HCT116 (cell line): ENCODE measurements at regions not wholly inside any gene's neighbourhood (a gene's known extent, or its start where the extent isn't known, plus 50 kb on each side); places are given as distances from the start of the nearest gene placed in this dataset.

Experiments used
- ATAC-seq: fragments of 200-7000 bp; cut with Tn5 transposase; 2 replicates; pipeline ENCODE4 v1.9.1; 2020; ENCODE audit warnings: mild to moderate bottlenecking, moderate library complexity
- BruUV-seq: library from RNA; stranded (reverse); fragments of 400-500 nt; replicated peaks from 2 replicates; lab custom pipeline; 2021; lab: Mats Ljungman, UMichigan
- CTCF ChIA-PET: fragments of 300-600 bp; sonication (Branson Sonifier 250); formaldehyde crosslinking; loops from one replicate; lab custom pipeline; 2021; ENCODE audit warnings: antibody characterized with exemption; lab: Charles Lee
- POLR2A ChIA-PET: fragments of 300-600, 350-600 bp; sonication (Branson Sonifier 250); formaldehyde crosslinking; loops from one replicate; lab custom pipeline; 2021; ENCODE audit warnings: antibody characterized with exemption; lab: Charles Lee
- RAD21 ChIA-PET, 2 experiments: fragments of 300-600 bp; sonication (Branson Sonifier 250); formaldehyde crosslinking; loops; one replicate each; lab custom pipeline; 2023; ENCODE audit warnings: low total read pairs in 2 of 2; ENCODE audit not compliant: uncharacterized antibody in 2 of 2, unreplicated experiment in 2 of 2, low non-redundant PET in 1 of 2; lab: Charles Lee
- DNase-seq: peaks from one replicate; pipeline ENCODE4 v3.0.0-alpha.2; 2010; ENCODE audit warnings: low read depth, low spot score
- H2AFZ ChIP-seq: fragments of 200-600 bp; shearing (Covaris generic), sonication (generic); 2 replicates; pipeline ENCODE4 v1.6.1; 2017; ENCODE audit warnings: low read depth, mixed run types, mixed read lengths, antibody characterized with exemption, low read length; ENCODE audit not compliant: poor library complexity, severe bottlenecking
- H3K27ac ChIP-seq: 2 replicates; pipeline ENCODE4 v1.5.1; 2012; ENCODE audit warnings: low read depth, low read length
- H3K27me3 ChIP-seq: fragments of 200-600 bp; sonication (generic); 2 replicates; pipeline ENCODE4 v1.6.1; 2016; ENCODE audit warnings: mixed run types, low read length, mixed read lengths; ENCODE audit not compliant: insufficient read depth
- H3K36me3 ChIP-seq, 2 experiments: fragments of 200-500 bp in 1 of 2; fragments of 200-600 bp in 1 of 2; sonication (Bioruptor generic) in 1 of 2; sonication (generic) in 1 of 2; 2 replicates each; pipeline versions ENCODE4 v1.5.1 to v1.6.1; 2014 to 2016; ENCODE audit warnings: low read length in 2 of 2, inconsistent platforms in 1 of 2, mixed read lengths in 1 of 2, mixed run types in 1 of 2; ENCODE audit not compliant: insufficient read depth in 2 of 2, control insufficient read depth in 1 of 2
- H3K4me1 ChIP-seq, 2 experiments: fragments of 200-600 bp in 1 of 2; sonication (generic) in 1 of 2; 2 replicates each; pipeline versions ENCODE4 v1.5.1 to v1.6.1; 2012 to 2017; ENCODE audit warnings: low read length in 2 of 2, inconsistent platforms in 1 of 2, mild to moderate bottlenecking in 1 of 2, mixed read lengths in 1 of 2, mixed run types in 1 of 2, moderate library complexity in 1 of 2; ENCODE audit not compliant: insufficient read depth in 2 of 2, control insufficient read depth in 1 of 2
- H3K4me2 ChIP-seq: fragments of 200-600 bp; sonication (generic); 2 replicates; pipeline ENCODE4 v1.6.1; 2017; ENCODE audit warnings: mixed run types, low read length, mixed read lengths
- H3K4me3 ChIP-seq, 2 experiments: fragments of 200-600 bp in 1 of 2; sonication (generic) in 1 of 2; replicated peaks in 1 of 2; 2 replicates each; pipeline ENCODE4 v1.5.1; 2011 to 2016; ENCODE audit warnings: low read length in 2 of 2, control low read depth in 1 of 2, low read depth in 1 of 2, mild to moderate bottlenecking in 1 of 2, mixed read lengths in 1 of 2, mixed run types in 1 of 2
- H3K79me2 ChIP-seq: fragments of 200-600 bp; sonication (generic); 2 replicates; pipeline ENCODE4 v1.6.1; 2017; ENCODE audit warnings: mild to moderate bottlenecking, mixed run types, low read length, moderate library complexity, mixed read lengths; ENCODE audit not compliant: insufficient read depth
- H3K9ac ChIP-seq: fragments of 200-600 bp; sonication (generic); 2 replicates; pipeline ENCODE4 v1.6.1; 2016; ENCODE audit warnings: low read length, mixed read lengths
- H3K9me2 ChIP-seq: fragments of 200-600 bp; sonication (generic), shearing (Covaris generic); 2 replicates; pipeline ENCODE4 v1.6.1; 2017; ENCODE audit warnings: mixed run types, mild to moderate bottlenecking, moderate library complexity; ENCODE audit not compliant: insufficient read depth
- H3K9me3 ChIP-seq, 2 experiments: fragments of 200-500 bp in 1 of 2; fragments of 200-600 bp in 1 of 2; sonication (Bioruptor generic) in 1 of 2; sonication (generic) in 1 of 2; 2 replicates each; pipeline ENCODE4 v1.6.1; 2014 to 2017; ENCODE audit warnings: low read length in 2 of 2, mixed read lengths in 2 of 2, inconsistent platforms in 1 of 2, low read depth in 1 of 2, mild to moderate bottlenecking in 1 of 2, mixed run types in 1 of 2, moderate library complexity in 1 of 2; ENCODE audit not compliant: control insufficient read depth in 1 of 2, insufficient read depth in 1 of 2
- H4K20me1 ChIP-seq: fragments of 200-600 bp; sonication (generic), shearing (Covaris generic); 2 replicates; pipeline ENCODE4 v1.6.1; 2017; ENCODE audit warnings: mixed run types, mild to moderate bottlenecking, moderate library complexity; ENCODE audit not compliant: insufficient read depth
- EGR1 ChIP-seq: IDR thresholded peaks from 2 replicates; pipeline ENCODE4 v1.6.1; 2012; ENCODE audit warnings: low read depth
- ELF1 ChIP-seq: IDR thresholded peaks from 2 replicates; pipeline ENCODE4 v1.6.1; 2012; ENCODE audit warnings: low read depth, borderline replicate concordance
- SRF ChIP-seq: IDR thresholded peaks from 2 replicates; pipeline ENCODE4 v1.6.1; 2012; ENCODE audit warnings: low read depth
- TCF7L2 ChIP-seq: IDR thresholded peaks from 2 replicates; pipeline ENCODE4 v1.7.0; 2011; ENCODE audit warnings: borderline replicate concordance, inconsistent platforms; ENCODE audit not compliant: insufficient read depth, insufficient read length; ENCODE audit errors: extremely low read depth
- ZNF274 ChIP-seq: fragments of 200-500 bp; sonication (Bioruptor generic); IDR thresholded peaks from 2 replicates; pipeline ENCODE4 v1.6.1; 2014; ENCODE audit warnings: mild to moderate bottlenecking, low read depth, low read length, inconsistent platforms
- intact Hi-C: fragments of 100-400 bp; cut with micrococcal nuclease; formaldehyde crosslinking; loops from 2 replicates; pipeline ENCODE4 v1.10.0; 2022
- TF ChIP-seq, protein P1 (sequence below), 3 experiments: fragments of 200-600 bp in 1 of 3; sonication (generic) in 1 of 3; IDR thresholded peaks in 2 of 3; conservative IDR thresholded peaks in 1 of 3; 2 replicates each; pipeline ENCODE4 v1.5.1; 2012 to 2017; ENCODE audit warnings: low read depth in 2 of 3, low read length in 2 of 3, antibody characterized with exemption in 1 of 3, borderline replicate concordance in 1 of 3, control low read depth in 1 of 3, mild to moderate bottlenecking in 1 of 3, mixed read lengths in 1 of 3, mixed run types in 1 of 3, moderate library complexity in 1 of 3; ENCODE audit not compliant: insufficient read depth in 1 of 3
- TF ChIP-seq, protein P2 (sequence below): IDR thresholded peaks from 2 replicates; pipeline ENCODE4 v1.6.1; 2012
- TF ChIP-seq, protein P3 (sequence below): IDR thresholded peaks from 2 replicates; pipeline ENCODE4 v1.6.1; 2012; ENCODE audit warnings: low read depth
- TF ChIP-seq, protein P4 (sequence below): IDR thresholded peaks from 2 replicates; pipeline ENCODE4 v1.6.1; 2011; ENCODE audit warnings: mild to moderate bottlenecking, low read length, moderate library complexity; ENCODE audit not compliant: insufficient replicate concordance; ENCODE audit errors: extremely low read depth

DNA sequence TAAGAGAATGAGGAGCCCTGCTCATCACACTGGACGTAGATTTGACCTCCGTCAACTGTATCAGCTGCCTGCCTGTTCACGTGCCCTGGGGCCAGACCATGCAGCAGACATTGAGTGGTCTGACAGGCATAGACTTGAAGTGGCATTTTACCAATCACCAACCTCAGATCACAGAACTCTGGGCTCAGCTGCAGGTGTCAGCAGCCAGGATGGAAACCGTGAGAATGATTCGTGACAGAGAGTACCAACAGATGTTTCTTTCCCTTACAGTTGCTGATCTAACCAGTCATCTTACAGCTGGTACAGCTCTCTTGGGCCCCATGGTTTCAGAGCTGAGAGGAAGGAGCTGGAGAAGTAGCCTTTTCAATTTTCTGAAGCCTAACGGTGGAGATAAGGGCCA lies 148.9 kb downstream of the EN1 start:
- no peaks in the 10 kb centered on the region for H4K20me1 ChIP-seq
- TF ChIP-seq, protein P1, sequence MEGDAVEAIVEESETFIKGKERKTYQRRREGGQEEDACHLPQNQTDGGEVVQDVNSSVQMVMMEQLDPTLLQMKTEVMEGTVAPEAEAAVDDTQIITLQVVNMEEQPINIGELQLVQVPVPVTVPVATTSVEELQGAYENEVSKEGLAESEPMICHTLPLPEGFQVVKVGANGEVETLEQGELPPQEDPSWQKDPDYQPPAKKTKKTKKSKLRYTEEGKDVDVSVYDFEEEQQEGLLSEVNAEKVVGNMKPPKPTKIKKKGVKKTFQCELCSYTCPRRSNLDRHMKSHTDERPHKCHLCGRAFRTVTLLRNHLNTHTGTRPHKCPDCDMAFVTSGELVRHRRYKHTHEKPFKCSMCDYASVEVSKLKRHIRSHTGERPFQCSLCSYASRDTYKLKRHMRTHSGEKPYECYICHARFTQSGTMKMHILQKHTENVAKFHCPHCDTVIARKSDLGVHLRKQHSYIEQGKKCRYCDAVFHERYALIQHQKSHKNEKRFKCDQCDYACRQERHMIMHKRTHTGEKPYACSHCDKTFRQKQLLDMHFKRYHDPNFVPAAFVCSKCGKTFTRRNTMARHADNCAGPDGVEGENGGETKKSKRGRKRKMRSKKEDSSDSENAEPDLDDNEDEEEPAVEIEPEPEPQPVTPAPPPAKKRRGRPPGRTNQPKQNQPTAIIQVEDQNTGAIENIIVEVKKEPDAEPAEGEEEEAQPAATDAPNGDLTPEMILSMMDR (IDR thresholded peaks at IDR 0.05 in 2 of 3, conservative IDR thresholded peaks at IDR 0.05 in 1 of 3; ENCODE audit: borderline replicate concordance in 1 of 3, insufficient read depth in 1 of 3, low read depth in 2 of 3, low read length in 2 of 3) = no peak
- TF ChIP-seq, protein P2, sequence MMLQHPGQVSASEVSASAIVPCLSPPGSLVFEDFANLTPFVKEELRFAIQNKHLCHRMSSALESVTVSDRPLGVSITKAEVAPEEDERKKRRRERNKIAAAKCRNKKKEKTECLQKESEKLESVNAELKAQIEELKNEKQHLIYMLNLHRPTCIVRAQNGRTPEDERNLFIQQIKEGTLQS = no peak
- TF ChIP-seq TCF7L2 (no peak), ZNF274 (no peak), SRF (no peak), ELF1 (no peak), EGR1 (no peak)
- TF ChIP-seq, protein P3, sequence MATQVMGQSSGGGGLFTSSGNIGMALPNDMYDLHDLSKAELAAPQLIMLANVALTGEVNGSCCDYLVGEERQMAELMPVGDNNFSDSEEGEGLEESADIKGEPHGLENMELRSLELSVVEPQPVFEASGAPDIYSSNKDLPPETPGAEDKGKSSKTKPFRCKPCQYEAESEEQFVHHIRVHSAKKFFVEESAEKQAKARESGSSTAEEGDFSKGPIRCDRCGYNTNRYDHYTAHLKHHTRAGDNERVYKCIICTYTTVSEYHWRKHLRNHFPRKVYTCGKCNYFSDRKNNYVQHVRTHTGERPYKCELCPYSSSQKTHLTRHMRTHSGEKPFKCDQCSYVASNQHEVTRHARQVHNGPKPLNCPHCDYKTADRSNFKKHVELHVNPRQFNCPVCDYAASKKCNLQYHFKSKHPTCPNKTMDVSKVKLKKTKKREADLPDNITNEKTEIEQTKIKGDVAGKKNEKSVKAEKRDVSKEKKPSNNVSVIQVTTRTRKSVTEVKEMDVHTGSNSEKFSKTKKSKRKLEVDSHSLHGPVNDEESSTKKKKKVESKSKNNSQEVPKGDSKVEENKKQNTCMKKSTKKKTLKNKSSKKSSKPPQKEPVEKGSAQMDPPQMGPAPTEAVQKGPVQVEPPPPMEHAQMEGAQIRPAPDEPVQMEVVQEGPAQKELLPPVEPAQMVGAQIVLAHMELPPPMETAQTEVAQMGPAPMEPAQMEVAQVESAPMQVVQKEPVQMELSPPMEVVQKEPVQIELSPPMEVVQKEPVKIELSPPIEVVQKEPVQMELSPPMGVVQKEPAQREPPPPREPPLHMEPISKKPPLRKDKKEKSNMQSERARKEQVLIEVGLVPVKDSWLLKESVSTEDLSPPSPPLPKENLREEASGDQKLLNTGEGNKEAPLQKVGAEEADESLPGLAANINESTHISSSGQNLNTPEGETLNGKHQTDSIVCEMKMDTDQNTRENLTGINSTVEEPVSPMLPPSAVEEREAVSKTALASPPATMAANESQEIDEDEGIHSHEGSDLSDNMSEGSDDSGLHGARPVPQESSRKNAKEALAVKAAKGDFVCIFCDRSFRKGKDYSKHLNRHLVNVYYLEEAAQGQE = no peak
- TF ChIP-seq, protein P4, sequence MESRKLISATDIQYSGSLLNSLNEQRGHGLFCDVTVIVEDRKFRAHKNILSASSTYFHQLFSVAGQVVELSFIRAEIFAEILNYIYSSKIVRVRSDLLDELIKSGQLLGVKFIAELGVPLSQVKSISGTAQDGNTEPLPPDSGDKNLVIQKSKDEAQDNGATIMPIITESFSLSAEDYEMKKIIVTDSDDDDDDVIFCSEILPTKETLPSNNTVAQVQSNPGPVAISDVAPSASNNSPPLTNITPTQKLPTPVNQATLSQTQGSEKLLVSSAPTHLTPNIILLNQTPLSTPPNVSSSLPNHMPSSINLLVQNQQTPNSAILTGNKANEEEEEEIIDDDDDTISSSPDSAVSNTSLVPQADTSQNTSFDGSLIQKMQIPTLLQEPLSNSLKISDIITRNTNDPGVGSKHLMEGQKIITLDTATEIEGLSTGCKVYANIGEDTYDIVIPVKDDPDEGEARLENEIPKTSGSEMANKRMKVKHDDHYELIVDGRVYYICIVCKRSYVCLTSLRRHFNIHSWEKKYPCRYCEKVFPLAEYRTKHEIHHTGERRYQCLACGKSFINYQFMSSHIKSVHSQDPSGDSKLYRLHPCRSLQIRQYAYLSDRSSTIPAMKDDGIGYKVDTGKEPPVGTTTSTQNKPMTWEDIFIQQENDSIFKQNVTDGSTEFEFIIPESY = no peak
- no peaks in the 10 kb centered on the region; the same call in 1 of the 2 replicates for H3K9me2 ChIP-seq
- H3K9ac ChIP-seq = no peak overlapping the region
- H2AFZ ChIP-seq = no peak overlapping the region
- H3K4me3 ChIP-seq = no peak overlapping the region
- H3K9me3 ChIP-seq = no peaks in the 10 kb centered on the region
- peaks cover 7% of the 10 kb centered on the region in 2 experiments; a peak in 1 of 4 replicates for H3K4me1 ChIP-seq
- no peak overlapping the region for H3K27ac ChIP-seq
- no peaks in the 10 kb centered on the region for H3K36me3 ChIP-seq
- ChIA-PET CTCF (no interaction called here), RAD21 (no interaction called here), POLR2A (no interaction called here)
- BruUV-seq = no TSS peak
- no peak for DNase-seq
- H3K4me2 ChIP-seq = no peak overlapping the region
- H3K79me2 ChIP-seq = no peaks in the 10 kb centered on the region
- H3K27me3 ChIP-seq = no peaks in the 10 kb centered on the region
- no peak for ATAC-seq
- intact Hi-C loops = no loop called here
